Kidney (tissue), 13 donors: ENCODE measurements at regions not wholly inside any gene's neighbourhood (a gene's known extent, or its start where the extent isn't known, plus 50 kb on each side); places are given as distances from the start of the nearest gene placed in this dataset.

Source experiments
- DNase-seq, 5 donors: peaks; one replicate each; pipeline ENCODE4 v3.0.0-alpha.2; 2013 to 2020
- FAIRE-seq: peaks from 2 replicates; lab custom pipeline; 2012; peaks lifted over from hg19 to GRCh38; lab: Jason Lieb, UNC
- H3K27ac ChIP-seq, 2 donors: one replicate each; pipeline ENCODE4 v1.7.0; 2013; ENCODE audit warnings: low read depth in 2 of 2, low read length in 2 of 2, inconsistent platforms in 1 of 2
- H3K27me3 ChIP-seq: one replicate; pipeline ENCODE4 v1.7.1; 2013; ENCODE audit warnings: low read length, inconsistent platforms; ENCODE audit not compliant: control insufficient read depth, insufficient read depth
- H3K36me3 ChIP-seq, 3 donors: one replicate each; pipeline versions ENCODE4 v1.7.0 to v1.7.1; 2013; ENCODE audit warnings: low read length in 3 of 3, control low read depth in 1 of 3, inconsistent platforms in 1 of 3; ENCODE audit not compliant: insufficient read depth in 3 of 3, control insufficient read depth in 2 of 3
- H3K4me1 ChIP-seq, 3 donors: one replicate each; pipeline versions ENCODE4 v1.7.0 to v1.7.1; 2013; ENCODE audit warnings: low read length in 3 of 3, inconsistent platforms in 1 of 3, low read depth in 1 of 3; ENCODE audit not compliant: control insufficient read depth in 2 of 3, insufficient read depth in 2 of 3
- H3K4me3 ChIP-seq, 3 donors: one replicate each; pipeline versions ENCODE4 v1.7.0 to v1.8.1; 2013; ENCODE audit warnings: low read length in 3 of 3, control low read depth in 1 of 3, inconsistent platforms in 1 of 3
- H3K9ac ChIP-seq, 3 donors: one replicate each; pipeline versions ENCODE4 v1.7.0 to v1.7.1; 2013; ENCODE audit warnings: low read length in 3 of 3, control low read depth in 1 of 3, inconsistent platforms in 1 of 3
- H3K9me3 ChIP-seq, 3 donors: one replicate each; pipeline versions ENCODE4 v1.7.0 to v1.7.1; 2013; ENCODE audit warnings: low read length in 3 of 3, control low read depth in 1 of 3, inconsistent platforms in 1 of 3; ENCODE audit not compliant: control insufficient read depth in 2 of 3, insufficient read depth in 1 of 3
- intact Hi-C: fragments of 100-400 bp; cut with DNase I; formaldehyde crosslinking; loops from one replicate; pipeline ENCODE4 v1.11.1; 2022
- TF ChIP-seq, protein P1 (sequence below): IDR thresholded peaks from 3 replicates; pipeline ENCODE4 v1.5.1; 2012; ENCODE audit warnings: mild to moderate bottlenecking, moderate library complexity, borderline replicate concordance; ENCODE audit not compliant: insufficient read depth; ENCODE audit errors: extremely low read depth
- donor health status: control.
- donor health status: control.
- donor health status: control.
- donor health status: control.
- donor health status: control.
- donor health status: DM: yes; HTN: yes; CAD: no.
- donor health status: Normal renal cell carcinoma (clear cell type).

DNA sequence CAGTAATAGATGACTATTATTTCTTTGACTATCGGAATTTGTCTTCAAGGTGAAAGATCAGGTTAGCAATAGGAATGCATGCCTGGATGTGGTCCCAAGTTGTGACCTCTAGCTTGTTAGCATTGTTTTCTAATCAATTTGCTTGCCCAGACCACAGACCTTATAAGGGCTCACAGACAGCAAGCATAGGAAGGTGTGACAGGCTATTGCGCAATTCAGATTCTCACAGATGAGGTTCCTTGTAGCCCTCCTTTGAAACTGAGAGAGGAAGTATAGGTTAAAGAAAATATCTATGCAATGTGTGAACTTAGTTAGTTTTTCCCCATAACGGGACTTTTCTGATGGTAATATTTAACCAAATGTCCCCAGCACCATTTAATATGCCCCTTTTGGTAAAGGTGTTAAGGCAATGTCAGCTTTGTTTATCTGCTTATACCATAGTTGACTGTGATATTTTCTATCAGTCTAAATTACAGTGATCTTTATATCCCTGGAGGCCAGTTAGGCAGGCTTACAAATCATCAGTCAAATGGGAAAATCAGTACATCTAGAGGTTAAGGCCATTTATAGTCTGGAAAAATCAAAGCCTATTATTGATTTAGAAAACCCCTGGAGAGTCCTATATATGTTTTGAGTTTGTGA is 168.1 kb upstream of the MBNL1 start:
- no peak for DNase-seq
- no peaks in the 10 kb centered on the region for H3K36me3 ChIP-seq
- H3K4me1 ChIP-seq: no peaks in the 10 kb centered on the region
- H3K9ac ChIP-seq: no peak overlapping the region
- no peaks in the 10 kb centered on the region for H3K27me3 ChIP-seq
- FAIRE-seq: no peak
- intact Hi-C loops: no loop called here
- TF ChIP-seq, protein P1, sequence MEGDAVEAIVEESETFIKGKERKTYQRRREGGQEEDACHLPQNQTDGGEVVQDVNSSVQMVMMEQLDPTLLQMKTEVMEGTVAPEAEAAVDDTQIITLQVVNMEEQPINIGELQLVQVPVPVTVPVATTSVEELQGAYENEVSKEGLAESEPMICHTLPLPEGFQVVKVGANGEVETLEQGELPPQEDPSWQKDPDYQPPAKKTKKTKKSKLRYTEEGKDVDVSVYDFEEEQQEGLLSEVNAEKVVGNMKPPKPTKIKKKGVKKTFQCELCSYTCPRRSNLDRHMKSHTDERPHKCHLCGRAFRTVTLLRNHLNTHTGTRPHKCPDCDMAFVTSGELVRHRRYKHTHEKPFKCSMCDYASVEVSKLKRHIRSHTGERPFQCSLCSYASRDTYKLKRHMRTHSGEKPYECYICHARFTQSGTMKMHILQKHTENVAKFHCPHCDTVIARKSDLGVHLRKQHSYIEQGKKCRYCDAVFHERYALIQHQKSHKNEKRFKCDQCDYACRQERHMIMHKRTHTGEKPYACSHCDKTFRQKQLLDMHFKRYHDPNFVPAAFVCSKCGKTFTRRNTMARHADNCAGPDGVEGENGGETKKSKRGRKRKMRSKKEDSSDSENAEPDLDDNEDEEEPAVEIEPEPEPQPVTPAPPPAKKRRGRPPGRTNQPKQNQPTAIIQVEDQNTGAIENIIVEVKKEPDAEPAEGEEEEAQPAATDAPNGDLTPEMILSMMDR: no peak
- no peaks in the 10 kb centered on the region for H3K9me3 ChIP-seq
- no peak overlapping the region for H3K4me3 ChIP-seq
- no peak overlapping the region for H3K27ac ChIP-seq

GRCh38 chr3:152102410-152102809 is 166.3 kb upstream of the MBNL1 start:
- no peaks in the 10 kb centered on the region for H3K36me3 ChIP-seq
- no peaks in the 10 kb centered on the region for H3K27me3 ChIP-seq
- no peak for DNase-seq
- H3K27ac ChIP-seq: no peak overlapping the region
- H3K9me3 ChIP-seq: no peaks in the 10 kb centered on the region
- no peak overlapping the region for H3K4me3 ChIP-seq
- TF ChIP-seq, protein P1: no peak
- no peaks in the 10 kb centered on the region for H3K4me1 ChIP-seq
- H3K9ac ChIP-seq: no peak overlapping the region
- intact Hi-C loops: no loop called here
- no peak for FAIRE-seq

GRCh38 chr3:152103257-152103656 is 165.5 kb upstream of the MBNL1 start:
- FAIRE-seq (no peak), DNase-seq (no peak)
- Histone ChIP-seq H3K36me3 (no peaks in the 10 kb centered on the region), H3K4me1 (no peaks in the 10 kb centered on the region), H3K9ac (no peak overlapping the region), H3K27ac (no peak overlapping the region), H3K4me3 (no peak overlapping the region), H3K9me3 (no peaks in the 10 kb centered on the region), H3K27me3 (no peaks in the 10 kb centered on the region)
- TF ChIP-seq, protein P1: no peak
- intact Hi-C loops: no loop called here
